Fibroblast of lung (primary cell): ENCODE measurements at regions not wholly inside any gene's neighbourhood (a gene's known extent, or its start where the extent isn't known, plus 50 kb on each side); places are given as distances from the start of the nearest gene placed in this dataset.

Experiments used
- DNase-seq, 2 donors: peaks; one replicate each; pipeline versions ENCODE4 v3.0.0 to v3.0.0-alpha.2; 2010; ENCODE audit warnings: low read depth in 2 of 2
- H2AFZ ChIP-seq: 2 replicates; pipeline ENCODE4 v1.5.1; 2012; ENCODE audit warnings: low read length, control low read depth, inconsistent platforms
- H3K27ac ChIP-seq: 2 replicates; pipeline ENCODE4 v1.5.1; 2011; ENCODE audit warnings: low read length, control low read depth; ENCODE audit not compliant: insufficient read depth
- H3K27me3 ChIP-seq: 2 replicates; pipeline ENCODE4 v1.5.1; 2011; ENCODE audit warnings: mild to moderate bottlenecking, low read length; ENCODE audit not compliant: control insufficient read depth, insufficient read depth
- H3K36me3 ChIP-seq: 2 replicates; pipeline ENCODE4 v1.5.1; 2011; ENCODE audit warnings: low read length; ENCODE audit not compliant: control insufficient read depth, insufficient read depth
- H3K4me1 ChIP-seq: 2 replicates; pipeline ENCODE4 v1.5.1; 2011; ENCODE audit warnings: low read length; ENCODE audit not compliant: control insufficient read depth, insufficient read depth; ENCODE audit errors: extremely low read depth
- H3K4me2 ChIP-seq: 2 replicates; pipeline ENCODE4 v1.5.1; 2011; ENCODE audit warnings: low read length, control low read depth; ENCODE audit not compliant: insufficient read depth; ENCODE audit errors: extremely low read depth
- H3K4me3 ChIP-seq, 4 experiments: fragments of 200-600 bp in 1 of 4; sonication (generic) in 1 of 4; replicated peaks in 1 of 4; 2 replicates each; pipeline ENCODE4 v1.5.1; 2011 to 2016; ENCODE audit warnings: low read length in 4 of 4, low read depth in 3 of 4, mild to moderate bottlenecking in 3 of 4, control low read depth in 2 of 4, inconsistent platforms in 1 of 4, mixed read lengths in 1 of 4; ENCODE audit not compliant: insufficient read depth in 1 of 4; ENCODE audit errors: control extremely low read depth in 1 of 4
- H3K79me2 ChIP-seq: 2 replicates; pipeline ENCODE4 v1.5.1; 2012; ENCODE audit warnings: mild to moderate bottlenecking, low read length, inconsistent platforms; ENCODE audit not compliant: control insufficient read depth, insufficient read depth
- H3K9ac ChIP-seq: 2 replicates; pipeline ENCODE4 v1.5.1; 2011; ENCODE audit warnings: mild to moderate bottlenecking, low read length, control low read depth; ENCODE audit not compliant: insufficient read depth
- H3K9me3 ChIP-seq: 2 replicates; pipeline ENCODE4 v1.5.1; 2012; ENCODE audit warnings: low read depth, low read length; ENCODE audit not compliant: control insufficient read depth, insufficient read depth
- H4K20me1 ChIP-seq: 2 replicates; pipeline ENCODE4 v1.5.1; 2011; ENCODE audit warnings: low read length; ENCODE audit not compliant: control insufficient read depth, insufficient read depth; ENCODE audit errors: extremely low read depth
- CTCF ChIP-seq, 2 donors: IDR thresholded peaks in 1 of 2; conservative IDR thresholded peaks in 1 of 2; 1 replicate in 1 of 2; 2 replicates in 1 of 2; pipeline ENCODE4 v1.5.1; 2011 to 2012; ENCODE audit warnings: low read length in 2 of 2, control low read depth in 1 of 2, inconsistent platforms in 1 of 2, low read depth in 1 of 2, mild to moderate bottlenecking in 1 of 2
- EZH2 ChIP-seq: IDR thresholded peaks from 2 replicates; pipeline ENCODE4 v1.5.1; 2012; ENCODE audit warnings: low read length, control low read depth, mild to moderate bottlenecking; ENCODE audit errors: missing control alignments

GRCh38 chr15:49721091-49721490, 100.2 kb downstream of the DTWD1 start:
- H3K79me2 ChIP-seq: no peaks in the 10 kb centered on the region
- no peaks in the 10 kb centered on the region for H3K36me3 ChIP-seq
- no peaks in the 10 kb centered on the region for H3K27me3 ChIP-seq
- H3K9me3 ChIP-seq: no peaks in the 10 kb centered on the region
- H3K4me1 ChIP-seq: no peaks in the 10 kb centered on the region
- DNase-seq: no peak
- H3K4me2 ChIP-seq: no peak overlapping the region
- no peaks in the 10 kb centered on the region for H4K20me1 ChIP-seq
- no peak overlapping the region for H3K9ac ChIP-seq
- H2AFZ ChIP-seq: no peak overlapping the region
- no peak overlapping the region for H3K4me3 ChIP-seq
- TF ChIP-seq EZH2 (no peak), CTCF (conservative IDR thresholded peaks at IDR 0.05 in 1 of 2, IDR thresholded peaks at IDR 0.05 in 1 of 2; ENCODE audit: low read depth in 1 of 2, low read length in 2 of 2) (no peak)
- no peak overlapping the region for H3K27ac ChIP-seq

- H3K4me2 ChIP-seq: no peak overlapping the region
- no peaks in the 10 kb centered on the region for H3K27me3 ChIP-seq
- TF ChIP-seq CTCF (conservative IDR thresholded peaks at IDR 0.05 in 1 of 2, IDR thresholded peaks at IDR 0.05 in 1 of 2; ENCODE audit: low read depth in 1 of 2, low read length in 2 of 2) (no peak), EZH2 (no peak)
- H2AFZ ChIP-seq: no peak overlapping the region
- H3K9ac ChIP-seq: no peak overlapping the region
- H3K36me3 ChIP-seq: no peaks in the 10 kb centered on the region
- no peak overlapping the region for H3K27ac ChIP-seq
- H3K9me3 ChIP-seq: no peaks in the 10 kb centered on the region
- no peak for DNase-seq
- no peak overlapping the region for H3K4me3 ChIP-seq
- H3K79me2 ChIP-seq: no peaks in the 10 kb centered on the region
- H3K4me1 ChIP-seq: no peaks in the 10 kb centered on the region
- no peaks in the 10 kb centered on the region for H4K20me1 ChIP-seq
These were observed 100.8 kb downstream of the DTWD1 start for GRCh38 chr15:49721621-49722020.

- H3K27me3 ChIP-seq: no peaks in the 10 kb centered on the region
- DNase-seq: no peak
- no peak overlapping the region for H3K27ac ChIP-seq
- H3K36me3 ChIP-seq: no peaks in the 10 kb centered on the region
- no peaks in the 10 kb centered on the region for H4K20me1 ChIP-seq
- no peak overlapping the region for H3K9ac ChIP-seq
- H3K4me3 ChIP-seq: no peak overlapping the region
- no peak overlapping the region for H2AFZ ChIP-seq
- TF ChIP-seq EZH2 (no peak), CTCF (conservative IDR thresholded peaks at IDR 0.05 in 1 of 2, IDR thresholded peaks at IDR 0.05 in 1 of 2; ENCODE audit: low read depth in 1 of 2, low read length in 2 of 2) (no peak)
- H3K4me1 ChIP-seq: no peaks in the 10 kb centered on the region
- no peak overlapping the region for H3K4me2 ChIP-seq
- no peaks in the 10 kb centered on the region for H3K9me3 ChIP-seq
- H3K79me2 ChIP-seq: no peaks in the 10 kb centered on the region
These were observed 103.1 kb downstream of the DTWD1 start for GRCh38 chr15:49723981-49724380.
